ENCODE measurements at regions not wholly inside any gene's neighbourhood (a gene's known extent, or its start where the extent isn't known, plus 50 kb on each side); places are given as distances from the start of the nearest gene placed in this dataset.
A peak's percentile ranks its signal among the peaks of the same experiment; 100 is the strongest.

DNA sequence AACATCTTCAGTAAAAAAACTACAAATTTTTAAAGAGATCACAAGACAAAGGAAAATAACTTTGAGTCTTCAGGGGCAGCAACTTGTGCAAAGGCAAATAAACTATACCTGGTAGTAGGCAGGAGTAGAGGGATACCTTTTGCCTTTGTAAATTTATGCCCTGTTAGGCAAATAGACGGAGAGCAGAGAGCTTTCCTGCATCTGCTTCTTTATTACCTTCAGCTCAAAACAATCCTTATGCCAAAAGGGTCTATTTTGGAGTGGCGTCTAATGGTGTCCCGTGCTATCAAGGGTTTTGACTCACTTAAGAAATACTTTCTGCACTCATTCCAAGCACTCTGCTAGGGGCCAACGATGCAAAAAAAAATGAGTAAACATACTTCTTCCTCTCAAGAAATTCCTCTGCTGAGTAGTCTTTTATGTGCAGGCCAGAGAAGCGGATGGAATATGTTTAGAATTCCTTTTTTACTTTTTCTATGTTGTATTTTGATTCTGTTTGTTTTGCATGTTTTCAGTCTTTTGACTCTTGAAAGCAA, 131.9 kb downstream of the ANXA5 start:
- Histone ChIP-seq H3K27ac (ENCODE audit: low read depth, low read length) (no peak overlapping the region), H4K91ac (ENCODE audit: low read depth, low read length) (no peak overlapping the region), H3K14ac (ENCODE audit: low read length) (no peak overlapping the region), H2AK5ac (ENCODE audit: low read length) (no peak overlapping the region), H3K79me1 (ENCODE audit: low read length) (no peaks in the 10 kb centered on the region), H4K8ac (ENCODE audit: low read depth, low read length) (no peak overlapping the region), H3K4me1 (ENCODE audit: control insufficient read depth in 1 of 2, insufficient read depth in 2 of 2, low read length in 2 of 2) (no peaks in the 10 kb centered on the region), H3K9ac (ENCODE audit: low read length) (no peak overlapping the region), H3K27me3 (ENCODE audit: insufficient read depth, low read length) (no peaks in the 10 kb centered on the region), H2BK12ac (ENCODE audit: low read length) (no peak overlapping the region), H3K36me3 (ENCODE audit: control insufficient read depth in 1 of 2, insufficient read depth in 2 of 2, low read length in 2 of 2) (no peaks in the 10 kb centered on the region), H2BK120ac (ENCODE audit: insufficient read depth, low read length, poor library complexity) (no peak overlapping the region), H3K9me3 (ENCODE audit: insufficient read depth, low read depth, low read length) (no peaks in the 10 kb centered on the region), H3K4ac (ENCODE audit: low read depth, low read length) (no peak overlapping the region), H3K4me2 (ENCODE audit: low read length) (no peak overlapping the region), H3K18ac (ENCODE audit: low read length) (no peak overlapping the region), H3K23ac (ENCODE audit: low read length) (no peak overlapping the region), H3K4me3 (ENCODE audit: low read depth, low read length) (no peak overlapping the region), H2AFZ (ENCODE audit: insufficient read depth, low read length, poor library complexity) (no peak overlapping the region), H4K12ac (ENCODE audit: low read depth, low read length) (no peak overlapping the region), H2BK5ac (ENCODE audit: low read depth, low read length, poor library complexity) (no peak overlapping the region), H3K79me2 (ENCODE audit: control insufficient read depth, insufficient read depth, low read length, poor library complexity) (no peaks in the 10 kb centered on the region)
- peak in 1 of 2 donors; percentile 16 for DNase-seq
- no CpG with 5 or more reads among the region's 5 CpGs for WGBS (ENCODE audit: extremely low coverage, insufficient coverage, insufficient read length)

DNA sequence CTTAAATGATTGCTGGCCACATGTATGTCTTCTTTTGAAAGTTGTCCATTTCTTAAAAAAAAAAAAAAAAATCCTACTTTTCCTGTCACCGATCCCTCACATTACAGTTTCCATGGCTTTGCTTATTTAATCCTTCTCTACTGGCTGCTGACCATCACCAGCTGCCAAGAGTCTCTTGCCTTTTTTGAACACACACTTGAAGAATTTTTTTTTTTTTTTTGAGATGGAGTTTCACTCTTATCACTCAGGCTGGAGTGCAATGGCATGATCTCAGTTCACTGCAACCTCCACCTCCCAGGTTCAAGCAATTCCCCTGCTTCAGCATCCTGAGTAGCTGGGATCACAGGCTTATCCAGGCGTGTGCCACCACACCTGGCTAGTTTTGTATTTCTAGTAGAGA, 134.0 kb downstream of the ANXA5 start:
- no peak overlapping the region for H2AFZ ChIP-seq (ENCODE audit: insufficient read depth, low read length, poor library complexity)
- H3K9ac ChIP-seq (ENCODE audit: low read length): no peak overlapping the region
- no CpG with 5 or more reads among the region's 2 CpGs for WGBS (ENCODE audit: extremely low coverage, insufficient coverage, insufficient read length)
- no peak for DNase-seq
- no peak overlapping the region for H4K91ac ChIP-seq (ENCODE audit: low read depth, low read length)
- no peak overlapping the region for H2BK120ac ChIP-seq (ENCODE audit: insufficient read depth, low read length, poor library complexity)
- no peak overlapping the region for H3K14ac ChIP-seq (ENCODE audit: low read length)
- H3K4me3 ChIP-seq (ENCODE audit: low read depth, low read length): no peak overlapping the region
- H4K12ac ChIP-seq (ENCODE audit: low read depth, low read length): no peak overlapping the region
- no peak overlapping the region for H4K8ac ChIP-seq (ENCODE audit: low read depth, low read length)
- H3K18ac ChIP-seq (ENCODE audit: low read length): no peak overlapping the region
- no peak overlapping the region for H2BK5ac ChIP-seq (ENCODE audit: low read depth, low read length, poor library complexity)
- H3K79me1 ChIP-seq (ENCODE audit: low read length): no peaks in the 10 kb centered on the region
- no peak overlapping the region for H3K4ac ChIP-seq (ENCODE audit: low read depth, low read length)
- no peak overlapping the region for H3K4me2 ChIP-seq (ENCODE audit: low read length)
- no peak overlapping the region for H2AK5ac ChIP-seq (ENCODE audit: low read length)
- H3K36me3 ChIP-seq (ENCODE audit: control insufficient read depth in 1 of 2, insufficient read depth in 2 of 2, low read length in 2 of 2): no peaks in the 10 kb centered on the region
- H3K27me3 ChIP-seq (ENCODE audit: insufficient read depth, low read length): no peaks in the 10 kb centered on the region
- H2BK12ac ChIP-seq (ENCODE audit: low read length): no peak overlapping the region
- H3K9me3 ChIP-seq (ENCODE audit: insufficient read depth, low read depth, low read length): no peaks in the 10 kb centered on the region
- no peak overlapping the region for H3K27ac ChIP-seq (ENCODE audit: low read depth, low read length)
- no peaks in the 10 kb centered on the region for H3K4me1 ChIP-seq (ENCODE audit: control insufficient read depth in 1 of 2, insufficient read depth in 2 of 2, low read length in 2 of 2)
- no peak overlapping the region for H3K23ac ChIP-seq (ENCODE audit: low read length)
- H3K79me2 ChIP-seq (ENCODE audit: control insufficient read depth, insufficient read depth, low read length, poor library complexity): no peaks in the 10 kb centered on the region

DNA sequence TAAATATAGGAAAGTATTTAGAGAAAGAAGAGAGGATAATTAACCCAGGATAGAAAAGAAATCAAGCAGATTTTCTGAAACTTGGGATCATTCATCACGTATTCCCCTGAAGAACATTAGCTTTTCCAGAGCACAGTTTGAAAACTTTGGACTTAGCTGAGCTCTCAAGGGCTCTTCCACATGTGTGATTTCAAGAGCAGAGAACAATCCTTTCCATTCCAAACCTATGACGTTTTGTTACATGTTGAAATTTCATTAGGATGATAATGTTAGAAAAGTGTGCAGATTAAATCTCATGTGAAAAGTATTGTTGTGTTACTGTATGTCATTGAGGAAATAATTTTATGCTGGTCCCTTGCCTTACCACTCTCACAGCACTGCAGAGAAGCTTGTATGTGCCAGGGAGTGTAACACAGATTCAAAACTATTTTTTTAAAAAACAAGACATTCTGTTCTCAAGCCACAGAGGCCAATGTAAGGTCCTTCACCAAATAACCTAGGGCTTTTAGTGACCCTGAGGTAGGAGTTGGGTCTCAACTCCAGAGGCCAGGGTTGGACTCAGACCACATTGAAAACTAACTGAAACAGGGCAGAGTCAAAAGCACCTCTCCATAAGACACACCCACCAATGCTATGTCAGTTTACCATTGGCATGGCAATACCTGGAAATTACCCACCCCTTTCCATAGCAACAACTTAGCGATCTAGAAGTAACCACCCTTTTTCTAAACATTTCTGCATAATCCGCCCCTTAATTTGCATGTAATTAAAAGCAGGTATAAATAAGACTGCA, 141.3 kb downstream of the ANXA5 start:
- no peak overlapping the region for H2AFZ ChIP-seq (ENCODE audit: insufficient read depth, low read length, poor library complexity)
- no peak overlapping the region for H2BK12ac ChIP-seq (ENCODE audit: low read length)
- H2BK5ac ChIP-seq (ENCODE audit: low read depth, low read length, poor library complexity): no peak overlapping the region
- peaks cover under 1% of the 10 kb centered on the region for H3K9me3 ChIP-seq (ENCODE audit: insufficient read depth, low read depth, low read length)
- H2BK120ac ChIP-seq (ENCODE audit: insufficient read depth, low read length, poor library complexity): no peak overlapping the region
- H3K27ac ChIP-seq (ENCODE audit: low read depth, low read length): no peak overlapping the region
- H3K36me3 ChIP-seq (ENCODE audit: control insufficient read depth in 1 of 2, insufficient read depth in 2 of 2, low read length in 2 of 2): no peaks in the 10 kb centered on the region
- no peak overlapping the region for H4K8ac ChIP-seq (ENCODE audit: low read depth, low read length)
- no peak overlapping the region for H3K4ac ChIP-seq (ENCODE audit: low read depth, low read length)
- H3K9ac ChIP-seq (ENCODE audit: low read length): no peak overlapping the region
- no peak overlapping the region for H3K4me3 ChIP-seq (ENCODE audit: low read depth, low read length)
- no peak overlapping the region for H3K14ac ChIP-seq (ENCODE audit: low read length)
- H2AK5ac ChIP-seq (ENCODE audit: low read length): no peak overlapping the region
- H3K27me3 ChIP-seq (ENCODE audit: insufficient read depth, low read length): no peaks in the 10 kb centered on the region
- WGBS (ENCODE audit: extremely low coverage, insufficient coverage, insufficient read length): no CpG with 5 or more reads among the region's 4 CpGs
- no peak overlapping the region for H3K4me2 ChIP-seq (ENCODE audit: low read length)
- peak in 1 of 2 donors; percentile 56 for DNase-seq
- no peak overlapping the region for H3K18ac ChIP-seq (ENCODE audit: low read length)
- H3K79me1 ChIP-seq (ENCODE audit: low read length): no peaks in the 10 kb centered on the region
- no peaks in the 10 kb centered on the region for H3K79me2 ChIP-seq (ENCODE audit: control insufficient read depth, insufficient read depth, low read length, poor library complexity)
- no peak overlapping the region for H4K12ac ChIP-seq (ENCODE audit: low read depth, low read length)
- no peak overlapping the region for H3K23ac ChIP-seq (ENCODE audit: low read length)
- no peaks in the 10 kb centered on the region for H3K4me1 ChIP-seq (ENCODE audit: control insufficient read depth in 1 of 2, insufficient read depth in 2 of 2, low read length in 2 of 2)
- no peak overlapping the region for H4K91ac ChIP-seq (ENCODE audit: low read depth, low read length)

DNA sequence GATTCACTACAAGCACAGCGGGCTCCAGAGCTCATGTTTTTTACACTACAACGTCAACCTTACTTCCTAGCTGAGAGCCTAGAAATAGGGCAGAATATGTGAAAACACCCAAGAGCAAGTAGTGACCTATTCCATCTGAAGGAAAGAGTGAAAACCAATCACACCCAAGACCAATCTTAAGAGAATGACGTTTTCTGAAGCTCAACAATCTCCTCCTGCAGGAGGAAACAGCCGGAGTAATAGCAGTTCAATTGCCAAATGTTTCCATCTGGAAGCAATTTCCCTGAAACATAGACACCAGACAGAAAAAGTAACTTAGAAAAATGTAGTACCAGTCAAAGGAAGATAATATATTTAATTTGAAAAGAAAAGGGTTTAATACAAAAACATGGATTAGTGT, 142.4 kb downstream of the ANXA5 start:
- H3K18ac ChIP-seq (ENCODE audit: low read length): no peak overlapping the region
- H3K79me1 ChIP-seq (ENCODE audit: low read length): no peaks in the 10 kb centered on the region
- no peak overlapping the region for H4K12ac ChIP-seq (ENCODE audit: low read depth, low read length)
- no peak overlapping the region for H4K91ac ChIP-seq (ENCODE audit: low read depth, low read length)
- H2BK120ac ChIP-seq (ENCODE audit: insufficient read depth, low read length, poor library complexity): no peak overlapping the region
- no peak for DNase-seq
- H3K27ac ChIP-seq (ENCODE audit: low read depth, low read length): no peak overlapping the region
- H2AK5ac ChIP-seq (ENCODE audit: low read length): no peak overlapping the region
- H3K9ac ChIP-seq (ENCODE audit: low read length): no peak overlapping the region
- H3K79me2 ChIP-seq (ENCODE audit: control insufficient read depth, insufficient read depth, low read length, poor library complexity): no peaks in the 10 kb centered on the region
- no peak overlapping the region for H2BK12ac ChIP-seq (ENCODE audit: low read length)
- H3K4me3 ChIP-seq (ENCODE audit: low read depth, low read length): no peak overlapping the region
- no peak overlapping the region for H4K8ac ChIP-seq (ENCODE audit: low read depth, low read length)
- H3K14ac ChIP-seq (ENCODE audit: low read length): no peak overlapping the region
- peaks cover 4% of the 10 kb centered on the region for H3K9me3 ChIP-seq (ENCODE audit: insufficient read depth, low read depth, low read length)
- no peak overlapping the region for H3K23ac ChIP-seq (ENCODE audit: low read length)
- H2BK5ac ChIP-seq (ENCODE audit: low read depth, low read length, poor library complexity): no peak overlapping the region
- no peak overlapping the region for H2AFZ ChIP-seq (ENCODE audit: insufficient read depth, low read length, poor library complexity)
- H3K36me3 ChIP-seq (ENCODE audit: control insufficient read depth in 1 of 2, insufficient read depth in 2 of 2, low read length in 2 of 2): no peaks in the 10 kb centered on the region
- H3K27me3 ChIP-seq (ENCODE audit: insufficient read depth, low read length): no peaks in the 10 kb centered on the region
- no CpG with 5 or more reads among the region's 4 CpGs for whole genome bisulfite sequencing (ENCODE audit: extremely low coverage, insufficient coverage, insufficient read length)
- no peak overlapping the region for H3K4me2 ChIP-seq (ENCODE audit: low read length)
- H3K4ac ChIP-seq (ENCODE audit: low read depth, low read length): no peak overlapping the region
- H3K4me1 ChIP-seq (ENCODE audit: control insufficient read depth in 1 of 2, insufficient read depth in 2 of 2, low read length in 2 of 2): no peaks in the 10 kb centered on the region
